Middle frontal gyrus (tissue), 1 donor: ENCODE measurements at regions not wholly inside any gene's neighbourhood (a gene's known extent, or its start where the extent isn't known, plus 50 kb on each side); places are given as distances from the start of the nearest gene placed in this dataset.

ENCODE experiments used
- DNase-seq: peaks from one replicate; pipeline ENCODE4 v3.0.0-alpha.2; 2015; ENCODE audit warnings: low spot score; ENCODE audit errors: extremely low spot score

- no peak for DNase-seq
Measured at GRCh38 chr5:68450245-68450852, 234.8 kb downstream of the PIK3R1 start.

- no peak for DNase-seq
Measured at GRCh38 chr5:68452286-68452685, 236.7 kb downstream of the PIK3R1 start.

GRCh38 chr5:68454172-68454571 lies 238.6 kb downstream of the PIK3R1 start:
- no peak for DNase-seq

GRCh38 chr5:68454766-68455165 lies 239.2 kb downstream of the PIK3R1 start:
- DNase-seq = no peak

- no peak for DNase-seq
Measured at GRCh38 chr5:68455216-68455615, 239.7 kb downstream of the PIK3R1 start.

GRCh38 chr5:68456756-68457217 lies 241.2 kb downstream of the PIK3R1 start:
- no peak for DNase-seq

- no peak for DNase-seq
Measured at GRCh38 chr5:68457285-68457684, 241.7 kb downstream of the PIK3R1 start.

- DNase-seq = no peak
Measured at GRCh38 chr5:68458416-68459021, 243.0 kb downstream of the PIK3R1 start.

- no peak for DNase-seq
Measured at GRCh38 chr5:68459093-68459809, 243.7 kb downstream of the PIK3R1 start.

- no peak for DNase-seq
Measured at GRCh38 chr5:68459810-68460139, 244.2 kb downstream of the PIK3R1 start.

- DNase-seq = no peak
Measured at GRCh38 chr5:68460147-68460798, 244.7 kb downstream of the PIK3R1 start.

GRCh38 chr5:68463606-68464005 lies 248.1 kb downstream of the PIK3R1 start:
- DNase-seq = no peak

- DNase-seq = no peak
Measured at GRCh38 chr5:68464424-68464823, 248.9 kb downstream of the PIK3R1 start.

- no peak for DNase-seq
Measured at GRCh38 chr5:68465133-68465532, 249.6 kb downstream of the PIK3R1 start.

- no peak for DNase-seq
Measured at GRCh38 chr5:68465934-68466551, 250.5 kb downstream of the PIK3R1 start.

GRCh38 chr5:68467208-68467607 lies 251.7 kb downstream of the PIK3R1 start:
- no peak for DNase-seq

GRCh38 chr5:68467794-68468193 lies 252.2 kb downstream of the PIK3R1 start:
- no peak for DNase-seq

- DNase-seq = no peak
Measured at GRCh38 chr5:68468322-68468721, 252.8 kb downstream of the PIK3R1 start.

- no peak for DNase-seq
Measured at GRCh38 chr5:68475476-68475983, 260.0 kb downstream of the PIK3R1 start.

- DNase-seq = no peak
Measured at GRCh38 chr5:68476854-68477253, 261.3 kb downstream of the PIK3R1 start.

GRCh38 chr5:68478301-68479095 lies 262.9 kb downstream of the PIK3R1 start:
- DNase-seq = no peak
